Gastrocnemius medialis (tissue), 4 donors: ENCODE measurements at regions not wholly inside any gene's neighbourhood (a gene's known extent, or its start where the extent isn't known, plus 50 kb on each side); places are given as distances from the start of the nearest gene placed in this dataset.

Experiments used
- ATAC-seq, 2 donors: fragments of 150-250 bp; one replicate each; pipeline ENCODE4 v1.9.1; 2016
- DNase-seq, 2 donors: peaks; one replicate each; pipeline ENCODE4 v3.0.0-alpha.2; 2019
- H3K27ac ChIP-seq, 4 donors: fragments of 200-600 bp; sonication (generic); 1 replicate in 1 of 4; 2 replicates in 3 of 4; pipeline ENCODE4 v1.5.1; 2016 to 2018; ENCODE audit warnings: mild to moderate bottlenecking in 2 of 4, moderate library complexity in 1 of 4
- H3K27me3 ChIP-seq, 3 donors: fragments of 200-600 bp; sonication (generic) in 2 of 3; 1 replicate in 1 of 3; 2 replicates in 2 of 3; pipeline versions ENCODE4 v1.5.1 to v1.6.0; 2016 to 2019; ENCODE audit warnings: mild to moderate bottlenecking in 1 of 3, moderate library complexity in 1 of 3
- H3K36me3 ChIP-seq, 2 donors: fragments of 200-600 bp; sonication (generic) in 1 of 2; one replicate each; pipeline ENCODE4 v1.5.1; 2017 to 2018
- H3K4me1 ChIP-seq, 2 donors: fragments of 200-600 bp; sonication (generic) in 1 of 2; one replicate each; pipeline ENCODE4 v1.5.1; 2016 to 2017; ENCODE audit warnings: mild to moderate bottlenecking in 2 of 2
- H3K4me3 ChIP-seq, 4 donors: fragments of 200-600 bp; sonication (generic) in 3 of 4; 1 replicate in 1 of 4; 2 replicates in 3 of 4; pipeline ENCODE4 v1.5.1; 2016 to 2019; ENCODE audit warnings: mild to moderate bottlenecking in 2 of 4
- H3K9me3 ChIP-seq, 3 donors: fragments of 200-600 bp; sonication (generic) in 2 of 3; 1 replicate in 1 of 3; 2 replicates in 2 of 3; pipeline ENCODE4 v1.5.1; 2016 to 2019
- CTCF ChIP-seq, 5 experiments: fragments of 450-650 bp in 3 of 5; fragments of 200-600 bp in 2 of 5; sonication (generic) in 2 of 5; IDR thresholded peaks in 4 of 5; conservative IDR thresholded peaks in 1 of 5; 1 replicate in 4 of 5; 2 replicates in 1 of 5; pipeline ENCODE4 v1.5.1; 2016 to 2019; ENCODE audit warnings: antibody characterized with exemption in 5 of 5, mild to moderate bottlenecking in 3 of 5, moderate library complexity in 3 of 5
- POLR2A ChIP-seq, 2 donors: fragments of 450-650 bp; IDR thresholded peaks; one replicate each; pipeline ENCODE4 v1.6.1; 2017; ENCODE audit warnings: antibody characterized with exemption in 2 of 2, mild to moderate bottlenecking in 2 of 2, moderate library complexity in 2 of 2
- in situ Hi-C, 4 donors: fragments of 200-750 bp; cut with MboI; loops; one replicate each; pipeline versions ENCODE4 v1.15.0 to v1.8.0; 2017; ENCODE audit warnings: low sequenced_read_pairs in 4 of 4
- intact Hi-C: fragments of 100-400 bp; cut with DNase I; formaldehyde crosslinking; loops from one replicate; pipeline ENCODE4 v1.15.1; 2023; ENCODE audit warnings: low total_unique reads

DNA sequence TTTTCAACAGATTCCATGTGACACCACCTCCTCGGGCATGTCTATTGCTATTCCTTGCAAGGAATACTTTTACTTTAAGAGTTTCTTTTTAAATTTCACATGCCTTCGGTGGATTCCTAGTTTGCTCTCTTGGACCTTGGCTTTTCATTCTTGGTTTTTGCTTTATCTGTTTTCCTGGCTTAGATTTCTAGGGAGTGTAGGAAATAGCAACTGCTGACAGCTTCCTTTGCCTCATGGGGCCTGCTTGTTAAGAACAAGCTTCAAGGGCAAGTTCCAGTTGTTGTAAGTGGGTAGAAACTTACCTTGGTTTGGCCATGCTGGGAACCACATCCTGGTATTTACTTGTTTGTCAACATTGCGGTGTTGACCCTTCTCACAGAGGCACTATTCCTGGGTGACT lies 348.5 kb downstream of the DMAC1 start:
- TF ChIP-seq CTCF (IDR thresholded peaks at IDR 0.05 in 4 of 5, conservative IDR thresholded peaks at IDR 0.05 in 1 of 5) (no peak), POLR2A (IDR thresholded peaks at IDR 0.05) (no peak)
- in situ Hi-C loops: no loop called here
- Histone ChIP-seq H3K27ac (no peak overlapping the region), H3K4me1 (no peaks in the 10 kb centered on the region), H3K36me3 (no peaks in the 10 kb centered on the region), H3K27me3 (no peaks in the 10 kb centered on the region), H3K4me3 (no peak overlapping the region), H3K9me3 (no peaks in the 10 kb centered on the region)
- DNase-seq (no peak), ATAC-seq (no peak)
- intact Hi-C loops: no loop called here

GRCh38 chr9:7443541-7443940 lies 356.0 kb downstream of the DMAC1 start:
- no peak for ATAC-seq
- intact Hi-C loops: no loop called here
- no peaks in the 10 kb centered on the region for H3K4me1 ChIP-seq
- in situ Hi-C loops: no loop called here
- H3K27ac ChIP-seq: no peak overlapping the region
- no peaks in the 10 kb centered on the region for H3K36me3 ChIP-seq
- no peaks in the 10 kb centered on the region for H3K9me3 ChIP-seq
- TF ChIP-seq CTCF (IDR thresholded peaks at IDR 0.05 in 4 of 5, conservative IDR thresholded peaks at IDR 0.05 in 1 of 5) (no peak), POLR2A (IDR thresholded peaks at IDR 0.05) (no peak)
- DNase-seq: no peak
- no peak overlapping the region for H3K4me3 ChIP-seq
- no peaks in the 10 kb centered on the region for H3K27me3 ChIP-seq

GRCh38 chr9:7439355-7439995 lies 360.1 kb downstream of the DMAC1 start:
- no peak overlapping the region for H3K27ac ChIP-seq
- ATAC-seq (no peak), DNase-seq (no peak)
- no peaks in the 10 kb centered on the region for H3K27me3 ChIP-seq
- no peaks in the 10 kb centered on the region for H3K9me3 ChIP-seq
- H3K4me3 ChIP-seq: no peak overlapping the region
- H3K4me1 ChIP-seq: no peaks in the 10 kb centered on the region
- no peak for TF ChIP-seq CTCF (IDR thresholded peaks at IDR 0.05 in 4 of 5, conservative IDR thresholded peaks at IDR 0.05 in 1 of 5)
- TF ChIP-seq POLR2A (IDR thresholded peaks at IDR 0.05): no peak
- H3K36me3 ChIP-seq: no peaks in the 10 kb centered on the region
- in situ Hi-C loops (no loop called here), intact Hi-C loops (no loop called here)

DNA sequence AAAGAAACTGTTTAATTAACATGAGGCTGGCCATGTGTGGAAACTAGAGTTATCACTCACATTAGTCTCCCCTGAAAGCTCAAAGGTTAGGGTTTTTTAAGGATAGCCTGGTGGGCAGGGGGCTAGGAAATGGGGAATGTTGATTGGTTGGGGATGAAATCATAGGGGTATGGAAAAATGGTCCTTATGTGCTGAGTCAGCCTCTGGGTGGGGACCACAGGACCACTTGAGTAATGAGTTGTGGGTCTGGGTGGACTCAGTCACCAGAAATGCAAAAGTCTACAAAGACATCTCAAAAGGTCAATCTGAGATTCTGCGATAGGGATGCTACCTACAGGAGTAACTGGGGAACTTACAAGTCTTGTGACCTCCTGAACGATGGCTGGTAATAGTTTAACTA lies 362.8 kb downstream of the DMAC1 start:
- Histone ChIP-seq H3K27me3 (no peaks in the 10 kb centered on the region), H3K4me3 (no peak overlapping the region), H3K27ac (no peak overlapping the region), H3K9me3 (peaks cover 0 to 8% (median 0%) of the 10 kb centered on the region in 3 donors), H3K4me1 (no peaks in the 10 kb centered on the region), H3K36me3 (no peaks in the 10 kb centered on the region)
- in situ Hi-C loops: no loop called here
- DNase-seq (no peak), ATAC-seq (no peak)
- intact Hi-C loops: no loop called here
- TF ChIP-seq POLR2A (IDR thresholded peaks at IDR 0.05): no peak
- TF ChIP-seq CTCF (IDR thresholded peaks at IDR 0.05 in 4 of 5, conservative IDR thresholded peaks at IDR 0.05 in 1 of 5): no peak
